HEK293 (cell line): ENCODE measurements at regions not wholly inside any gene's neighbourhood (a gene's known extent, or its start where the extent isn't known, plus 50 kb on each side); places are given as distances from the start of the nearest gene placed in this dataset.

ENCODE experiments used
- CTCF ChIP-seq: fragments of 450-650 bp; formaldehyde crosslinking; IDR thresholded peaks from 2 replicates; pipeline ENCODE4 v1.5.1; 2016; ENCODE audit warnings: missing biosample characterization, missing genetic modification characterization
- KLF16 ChIP-seq: fragments of 450-650 bp; formaldehyde crosslinking; IDR thresholded peaks from 2 replicates; pipeline ENCODE4 v1.5.1; 2017; ENCODE audit warnings: missing biosample characterization, missing genetic modification characterization
- REPIN1 ChIP-seq: fragments of 450-650 bp; formaldehyde crosslinking; IDR thresholded peaks from 2 replicates; pipeline ENCODE4 v1.5.1; 2017; ENCODE audit warnings: missing biosample characterization, missing genetic modification characterization, low read depth
- SP2 ChIP-seq: fragments of 450-650 bp; formaldehyde crosslinking; IDR thresholded peaks from 2 replicates; pipeline ENCODE4 v1.5.1; 2016; ENCODE audit warnings: missing biosample characterization, missing genetic modification characterization
- YY1 ChIP-seq: fragments of 450-650 bp; formaldehyde crosslinking; IDR thresholded peaks from 2 replicates; pipeline ENCODE4 v1.5.1; 2018; ENCODE audit warnings: missing biosample characterization, missing genetic modification characterization
- ZBTB7A ChIP-seq: fragments of 450-650 bp; formaldehyde crosslinking; IDR thresholded peaks from 2 replicates; pipeline ENCODE4 v1.5.1; 2016; ENCODE audit warnings: low read depth, missing biosample characterization, missing genetic modification characterization
- ZNF510 ChIP-seq: fragments of 450-650 bp; formaldehyde crosslinking; IDR thresholded peaks from 2 replicates; pipeline ENCODE4 v1.5.1; 2018; ENCODE audit warnings: mild to moderate bottlenecking, missing genetic modification characterization, missing biosample characterization; ENCODE audit not compliant: insufficient replicate concordance
- ZNF571 ChIP-seq: fragments of 450-650 bp; formaldehyde crosslinking; IDR thresholded peaks from 2 replicates; pipeline ENCODE4 v1.5.0; 2017; ENCODE audit warnings: missing biosample characterization, missing genetic modification characterization
- ZNF830 ChIP-seq: fragments of 450-650 bp; IDR thresholded peaks from 2 replicates; pipeline ENCODE4 v1.5.0; 2018; ENCODE audit warnings: missing biosample characterization, missing genetic modification characterization, low read depth, mild to moderate bottlenecking, moderate library complexity

- TF ChIP-seq ZNF830 (no peak), SP2 (tag by site-specific recombination) (no peak), ZNF510 (tag by site-specific recombination) (no peak), ZBTB7A (tag by site-specific recombination) (no peak), CTCF (tag by site-specific recombination) (no peak), KLF16 (tag by site-specific recombination) (no peak), REPIN1 (tag by site-specific recombination) (no peak), YY1 (tag by site-specific recombination) (no peak), ZNF571 (tag by site-specific recombination) (no peak)
Measured at GRCh38 chr5:135091286-135091685, 57.3 kb upstream of the PITX1 start.
